Fibroblast of peridontal ligament (primary cell): ENCODE measurements at regions not wholly inside any gene's neighbourhood (a gene's known extent, or its start where the extent isn't known, plus 50 kb on each side); places are given as distances from the start of the nearest gene placed in this dataset.
"Not testable (repeated sequence)": the region's sequence is repeated elsewhere in the genome, so short reads cannot be mapped to it uniquely, and the experiment has no call there.

Experiments used
- DNase-seq: peaks from one replicate; pipeline ENCODE4 v3.0.0-alpha.2; 2010; ENCODE audit errors: extremely low read depth

DNA sequence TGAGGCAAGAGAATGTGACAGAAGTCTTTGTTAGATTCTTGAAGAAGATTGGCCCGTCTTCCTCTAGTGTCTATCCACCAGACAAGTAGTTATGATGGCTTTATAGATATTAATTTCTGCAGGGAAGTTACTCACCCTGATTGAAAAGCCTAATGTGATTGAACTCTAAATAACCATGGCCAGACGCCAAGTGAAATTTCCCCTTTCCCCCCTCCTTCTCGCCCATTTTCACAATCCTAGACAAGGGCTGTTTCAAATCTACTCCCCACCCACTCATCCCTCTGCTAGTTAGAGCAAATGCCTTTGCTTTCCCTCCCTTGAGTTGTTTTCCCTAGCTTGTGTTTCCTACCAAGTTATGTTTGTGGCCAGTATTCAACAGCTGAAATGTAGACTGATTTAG is 182.5 kb downstream of the TMEM167A start:
- peak; percentile 24 for DNase-seq

DNA sequence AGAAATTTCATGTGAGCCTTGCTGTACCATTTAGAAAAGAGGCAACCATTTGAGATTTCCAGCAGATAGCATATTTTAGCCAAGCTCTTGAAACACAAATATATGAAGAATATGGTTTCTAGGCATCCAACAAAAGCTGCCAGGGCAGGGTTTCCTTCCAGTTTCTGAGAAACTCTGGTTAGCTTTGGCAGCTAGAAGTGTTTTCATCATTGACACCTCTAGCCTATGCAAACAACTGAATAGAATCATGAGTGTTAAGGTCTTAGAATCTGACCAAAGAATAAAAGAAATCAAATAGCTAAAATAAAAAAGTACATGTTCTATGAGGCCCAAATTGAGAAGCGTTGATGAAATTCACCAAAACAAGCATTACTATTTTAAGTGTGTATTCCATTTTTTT is 188.1 kb downstream of the TMEM167A start:
- DNase-seq = no peak

DNA sequence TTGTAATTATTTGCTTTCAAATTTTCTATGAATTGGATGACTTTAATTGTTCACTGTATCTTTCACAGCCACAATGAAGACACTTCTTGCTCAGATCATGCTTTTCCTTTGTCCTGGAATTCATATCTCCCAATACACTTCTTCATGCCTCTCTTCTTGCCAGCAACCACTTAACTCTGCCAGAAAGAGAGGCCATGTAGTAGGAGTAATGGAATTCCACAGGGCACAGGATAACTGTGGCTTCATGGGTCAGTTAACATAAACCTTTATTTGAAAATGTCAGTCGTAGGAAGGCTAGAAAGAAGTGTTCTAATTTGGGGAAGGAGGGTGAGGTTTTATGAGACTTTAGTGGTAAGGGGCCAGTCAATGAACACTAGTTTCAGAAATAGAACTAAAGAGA is 190.3 kb downstream of the TMEM167A start:
- DNase-seq = peak; percentile 76

DNA sequence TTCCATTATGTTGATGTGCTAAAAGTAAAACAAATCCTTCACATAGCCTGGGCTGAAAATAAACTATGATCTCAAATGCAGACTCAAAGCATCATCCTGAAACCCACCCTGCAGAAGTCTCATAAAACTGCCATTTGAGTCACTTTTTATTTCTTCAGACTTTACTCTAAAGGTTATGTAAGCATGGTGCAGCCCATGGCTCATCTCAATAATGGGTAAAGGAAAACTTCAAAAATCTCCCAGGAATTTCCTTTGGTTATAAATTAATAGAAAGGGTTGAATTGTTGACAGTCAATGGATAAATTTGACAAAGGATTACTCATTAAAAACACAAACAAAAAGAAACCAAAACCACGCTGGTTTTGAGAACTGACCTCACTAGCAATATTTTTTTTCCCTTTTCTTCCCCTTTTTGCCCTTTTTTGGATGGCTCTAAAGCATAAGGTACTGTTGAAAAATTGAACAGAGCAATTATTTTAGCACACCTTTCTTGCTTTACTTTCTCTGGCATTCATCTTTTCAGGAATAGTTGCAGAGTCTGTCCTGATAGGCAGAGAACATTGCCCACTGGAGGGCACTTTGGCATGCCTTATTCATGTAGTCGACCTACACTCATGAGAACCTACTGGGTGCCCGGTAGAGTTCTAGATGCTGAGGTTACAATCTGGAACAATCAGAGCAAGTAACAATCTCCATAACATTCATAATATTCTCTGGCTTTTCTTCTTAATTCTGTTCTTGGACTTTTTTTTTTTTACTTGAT is 191.4 kb downstream of the TMEM167A start:
- DNase-seq = peak; percentile 36

DNA sequence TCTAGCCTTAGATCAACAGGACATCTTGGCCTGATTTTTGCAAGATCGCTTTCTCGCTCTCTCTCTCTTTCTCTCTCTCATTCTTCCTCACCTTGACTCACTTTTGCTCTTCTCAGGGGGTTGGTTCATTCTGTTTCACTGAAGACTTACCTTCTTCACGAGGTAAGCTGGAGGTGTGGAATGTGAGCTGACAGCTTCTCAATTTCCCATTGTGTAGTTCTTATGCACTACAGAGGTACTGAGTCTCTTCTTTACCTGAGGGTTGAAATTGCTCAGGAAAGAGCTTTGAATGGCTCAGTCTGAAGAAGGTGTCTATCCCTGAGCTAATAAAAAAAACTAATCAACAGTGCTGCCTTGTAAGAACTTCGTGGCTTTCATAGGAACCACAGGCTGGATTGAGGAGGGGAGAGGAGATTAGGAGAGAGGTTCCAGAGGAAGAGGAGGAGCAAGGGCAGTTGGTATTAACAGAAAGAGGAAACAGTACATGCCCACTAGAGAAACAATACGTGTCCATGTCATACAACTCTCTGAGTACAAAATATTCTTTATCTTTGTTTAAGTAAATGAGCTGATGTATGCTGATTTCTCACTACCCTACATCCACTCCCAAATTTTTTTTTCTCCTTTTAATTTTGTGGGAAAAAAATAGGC is 192.2 kb downstream of the TMEM167A start:
- DNase-seq = no peak

DNA sequence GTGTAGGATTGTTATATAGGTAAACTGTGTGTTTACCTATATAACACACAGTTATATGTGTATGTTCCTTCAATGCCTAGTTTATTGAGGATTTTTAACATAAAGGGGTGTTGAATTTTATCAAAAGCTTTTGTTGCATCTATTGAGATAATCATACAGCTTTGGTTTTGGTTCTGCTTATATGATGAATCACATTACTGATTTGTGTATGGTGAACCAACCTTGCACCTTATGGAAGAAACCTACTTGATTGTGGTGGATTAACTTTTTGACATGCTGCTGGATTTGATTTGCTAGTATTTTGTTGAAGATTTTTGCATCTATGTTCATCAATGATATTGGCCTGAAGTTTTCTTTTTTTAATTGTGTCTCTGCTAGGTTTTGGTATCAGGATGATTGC is 194.9 kb downstream of the TMEM167A start:
- no peak for DNase-seq

DNA sequence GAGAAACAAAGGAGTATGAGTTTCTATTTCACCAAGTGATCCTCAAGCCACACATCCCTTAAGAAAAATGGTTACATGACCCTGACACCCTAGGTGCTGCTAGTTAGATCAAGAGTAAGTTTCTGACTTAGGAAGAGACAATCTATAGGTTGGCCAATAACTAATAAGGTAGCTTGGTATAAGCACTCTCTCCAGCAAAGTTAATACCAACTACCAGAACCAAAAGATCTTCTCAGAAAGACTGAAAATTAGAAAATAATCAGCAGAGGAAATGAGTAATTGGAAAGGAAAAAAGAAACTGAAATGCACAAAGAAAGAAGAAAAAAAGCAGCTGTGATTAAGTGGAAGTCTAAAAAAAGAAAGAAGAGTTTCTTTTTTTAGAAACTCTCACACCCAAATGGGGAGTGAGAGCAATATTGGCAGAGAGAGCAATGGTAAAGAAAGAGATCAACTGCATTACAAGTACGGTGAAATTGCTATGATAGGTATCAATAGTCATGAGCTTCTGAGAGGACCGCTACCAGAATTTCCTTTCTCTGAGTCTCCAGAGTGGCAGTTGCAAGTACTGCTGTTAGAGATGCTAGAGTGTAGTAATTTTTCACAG is 195.5 kb downstream of the TMEM167A start:
- DNase-seq = no peak

DNA sequence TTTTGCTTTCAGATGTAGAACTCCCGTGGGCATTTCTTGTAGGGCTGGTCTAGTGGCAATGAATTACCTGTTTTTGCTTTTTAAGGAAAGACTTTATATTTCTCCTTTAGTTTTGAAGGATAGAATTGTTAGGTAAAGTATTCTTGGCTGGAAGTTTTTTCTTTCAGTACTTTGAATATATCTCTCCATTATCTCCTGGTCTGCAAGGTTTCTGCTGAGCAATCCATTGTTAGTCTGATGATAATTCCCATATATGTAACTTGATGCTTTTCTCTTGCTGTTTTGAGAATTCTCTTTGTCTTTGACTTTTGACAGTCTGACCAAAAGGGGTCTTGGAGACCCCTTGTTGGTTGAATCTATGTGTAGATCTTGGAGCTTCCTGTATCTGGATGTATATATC is 198.1 kb downstream of the TMEM167A start:
- no peak for DNase-seq

DNA sequence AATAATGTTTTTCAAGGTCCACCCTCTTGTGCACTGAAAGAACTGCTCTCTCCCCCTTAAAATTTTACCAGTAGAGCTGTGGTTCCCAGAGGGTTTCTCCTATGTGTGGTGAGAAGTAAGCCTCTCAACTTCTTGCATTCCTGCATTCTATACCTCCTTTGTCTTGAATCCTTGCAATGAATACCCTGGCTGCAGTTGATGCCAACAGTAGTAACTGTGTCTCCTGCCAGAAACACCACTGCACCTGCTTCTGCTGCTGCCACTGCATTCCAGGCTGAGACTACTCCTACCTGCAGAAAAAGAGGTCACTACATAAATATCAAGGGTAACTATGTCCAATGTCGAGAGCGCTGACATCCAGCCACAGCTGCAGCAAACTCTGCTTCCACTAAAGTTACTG is 203.7 kb downstream of the TMEM167A start:
- DNase-seq = no peak

DNA sequence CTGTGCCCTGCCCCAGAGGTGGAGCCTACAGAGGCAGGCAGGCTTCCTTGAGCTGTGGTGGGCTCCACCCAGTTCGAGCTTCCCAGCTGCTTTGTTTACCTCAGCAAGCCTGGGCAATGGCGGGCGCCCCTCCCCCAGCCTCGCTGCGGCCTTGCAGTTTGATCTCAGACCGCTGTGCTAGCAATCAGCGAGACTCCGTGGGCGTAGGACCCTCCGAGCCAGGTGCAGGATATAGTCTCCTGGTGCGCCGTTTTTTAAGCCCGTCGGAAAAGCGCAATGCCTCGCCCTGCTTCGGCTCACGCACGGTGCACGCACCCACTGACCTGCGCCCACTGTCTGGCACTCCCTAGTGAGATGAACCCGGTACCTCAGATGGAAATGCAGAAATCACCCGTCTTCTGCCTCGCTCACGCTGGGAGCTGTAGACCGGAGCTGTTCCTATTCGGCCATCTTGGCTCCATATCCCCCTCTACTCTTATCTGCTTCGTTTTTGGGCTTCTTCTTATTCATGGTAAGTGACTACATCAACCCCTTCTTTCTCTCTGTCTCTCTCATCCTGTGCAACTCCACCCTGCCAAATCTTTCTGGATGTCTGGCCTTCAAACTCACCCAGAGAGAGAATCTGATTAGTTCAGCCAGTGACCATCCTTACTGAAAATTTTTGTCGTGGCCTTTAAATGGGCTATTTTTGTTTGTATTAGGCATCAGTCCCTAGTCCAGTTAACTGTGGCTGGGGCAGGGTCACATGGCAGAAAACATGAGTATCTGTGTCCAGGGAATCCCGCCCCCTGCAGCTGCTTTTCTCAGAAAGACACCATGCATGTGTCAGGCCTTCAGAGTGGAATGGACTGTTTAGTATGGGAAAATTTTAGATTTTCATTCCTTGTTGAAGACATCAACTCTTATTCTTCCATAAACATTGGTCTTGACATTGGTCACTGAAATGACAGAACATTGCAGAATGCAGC is 204.6 kb downstream of the TMEM167A start:
- not testable (repeated sequence) for DNase-seq

DNA sequence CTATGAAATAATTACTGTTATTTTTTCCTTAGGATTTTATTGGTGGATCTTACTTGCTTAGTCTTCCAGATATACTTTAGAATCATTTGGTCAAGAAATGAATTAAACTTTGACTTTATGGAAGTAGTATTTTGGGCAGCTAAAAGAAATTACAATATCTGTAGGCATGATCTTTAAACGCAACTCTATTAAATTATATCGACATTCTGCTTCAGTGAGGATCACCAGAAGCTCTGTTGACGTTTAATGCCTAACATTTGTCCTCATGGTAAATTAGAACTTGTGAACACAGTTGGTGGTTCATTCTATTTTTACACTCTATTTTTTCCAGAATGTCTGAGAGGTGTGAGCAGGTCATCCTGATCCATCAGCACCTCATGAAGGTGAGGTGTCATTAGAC is 211.6 kb downstream of the TMEM167A start:
- no peak for DNase-seq

DNA sequence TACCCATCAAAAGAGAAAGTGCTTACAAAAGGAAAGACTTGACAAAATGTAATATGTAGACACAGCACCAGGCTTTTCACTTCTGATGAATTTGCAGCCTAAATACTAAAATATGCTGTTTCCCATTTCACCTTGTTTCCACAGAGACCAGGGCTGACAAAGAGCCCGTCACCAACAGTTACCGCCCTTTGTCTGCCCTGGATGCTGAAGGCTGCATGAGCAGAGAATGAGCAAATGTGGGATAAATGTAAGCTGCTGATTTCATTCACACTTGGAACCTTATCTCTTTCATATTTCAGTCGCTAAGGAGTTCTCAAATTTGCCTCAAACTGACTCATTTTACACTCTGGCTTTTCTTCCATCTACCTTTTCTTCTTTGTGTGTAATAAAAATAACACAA is 213.9 kb downstream of the TMEM167A start:
- DNase-seq = no peak

DNA sequence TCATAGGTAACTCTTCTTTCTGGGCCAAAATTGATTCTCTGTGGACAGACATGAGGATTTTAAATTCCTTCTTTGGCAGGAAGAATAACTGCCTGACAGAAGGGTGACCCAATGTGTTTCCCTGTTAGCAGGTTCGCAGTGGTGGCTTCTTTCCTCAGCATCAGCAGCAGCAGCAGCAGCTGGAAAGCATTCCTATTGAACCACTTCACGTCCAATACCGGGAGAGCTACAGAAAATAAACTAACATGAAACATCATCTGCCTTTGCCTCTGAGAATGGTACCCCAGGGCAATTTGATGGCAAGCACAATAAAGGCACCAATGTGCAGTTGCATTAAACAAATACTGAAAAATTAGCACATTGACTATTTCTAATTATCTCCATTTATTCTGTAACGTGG is 214.5 kb downstream of the TMEM167A start:
- DNase-seq = no peak

DNA sequence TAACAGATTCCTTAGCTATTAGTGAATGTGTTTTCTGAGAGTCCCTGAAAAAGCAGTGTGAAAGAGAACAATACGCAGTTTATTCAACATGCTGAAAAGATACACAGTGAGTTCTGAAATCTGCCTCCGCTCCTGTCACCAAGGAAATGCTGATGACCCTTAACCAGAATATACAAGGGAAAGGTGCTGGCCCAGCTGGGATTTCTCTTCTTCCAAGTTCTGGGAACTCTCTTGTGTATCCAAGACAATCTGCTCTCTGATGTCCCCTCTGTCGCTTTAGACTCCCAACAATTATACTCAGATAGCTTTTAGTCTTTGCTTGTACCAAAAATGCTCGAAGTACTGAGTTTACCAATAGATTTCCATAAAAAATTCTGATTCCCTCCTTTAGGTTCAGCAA is 214.9 kb downstream of the TMEM167A start:
- no peak for DNase-seq

DNA sequence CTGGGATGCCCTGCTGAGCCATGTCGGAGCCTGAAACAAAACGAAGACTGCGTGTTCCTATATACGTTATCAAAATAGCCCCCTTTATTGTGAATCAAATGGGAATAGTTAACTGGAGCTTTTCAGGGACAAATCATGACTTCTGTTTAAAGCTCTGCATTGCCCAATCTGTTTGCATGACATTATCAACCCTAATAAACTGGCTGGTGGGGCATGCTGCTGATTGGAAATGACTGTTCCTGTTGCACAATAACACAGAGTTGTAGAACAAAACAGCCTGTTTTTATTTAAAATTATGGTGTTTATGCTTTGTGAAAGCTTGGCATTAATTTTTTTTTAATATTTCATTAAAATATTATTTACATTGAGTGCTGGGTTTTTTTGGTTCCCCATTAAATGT is 215.5 kb downstream of the TMEM167A start:
- peak; percentile 53 for DNase-seq

DNA sequence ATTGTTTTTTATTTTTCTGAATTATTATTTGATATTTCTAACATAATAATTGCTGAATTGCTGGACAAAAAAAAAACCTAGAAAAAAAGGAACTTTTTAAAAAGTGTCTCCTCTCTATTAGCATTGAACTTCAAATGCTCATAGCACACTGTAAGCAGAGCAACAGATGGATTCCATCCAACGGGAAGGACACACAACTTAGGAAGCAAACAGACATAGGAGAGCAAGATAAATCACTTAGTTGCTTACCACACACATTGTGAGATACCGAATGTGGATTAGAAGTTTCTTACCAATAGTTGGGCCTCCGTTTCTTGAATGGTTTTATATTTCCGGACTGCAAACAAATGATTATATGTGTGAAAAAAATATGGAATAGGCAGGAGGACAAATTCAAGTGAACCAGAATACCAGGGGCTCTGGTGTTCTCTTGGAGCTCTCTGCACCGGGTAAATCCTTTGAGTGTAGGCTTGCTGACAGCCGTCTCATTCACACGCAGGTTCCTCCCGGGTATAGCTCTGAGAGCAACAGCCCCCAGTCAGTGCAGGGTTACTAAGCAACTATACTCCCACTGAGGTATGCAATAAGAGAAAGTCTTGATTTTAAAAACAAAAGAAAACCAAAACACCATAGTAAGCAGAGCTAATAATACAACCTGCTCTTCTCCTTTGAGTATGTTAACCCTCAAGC is 217.6 kb downstream of the TMEM167A start:
- DNase-seq = no peak

DNA sequence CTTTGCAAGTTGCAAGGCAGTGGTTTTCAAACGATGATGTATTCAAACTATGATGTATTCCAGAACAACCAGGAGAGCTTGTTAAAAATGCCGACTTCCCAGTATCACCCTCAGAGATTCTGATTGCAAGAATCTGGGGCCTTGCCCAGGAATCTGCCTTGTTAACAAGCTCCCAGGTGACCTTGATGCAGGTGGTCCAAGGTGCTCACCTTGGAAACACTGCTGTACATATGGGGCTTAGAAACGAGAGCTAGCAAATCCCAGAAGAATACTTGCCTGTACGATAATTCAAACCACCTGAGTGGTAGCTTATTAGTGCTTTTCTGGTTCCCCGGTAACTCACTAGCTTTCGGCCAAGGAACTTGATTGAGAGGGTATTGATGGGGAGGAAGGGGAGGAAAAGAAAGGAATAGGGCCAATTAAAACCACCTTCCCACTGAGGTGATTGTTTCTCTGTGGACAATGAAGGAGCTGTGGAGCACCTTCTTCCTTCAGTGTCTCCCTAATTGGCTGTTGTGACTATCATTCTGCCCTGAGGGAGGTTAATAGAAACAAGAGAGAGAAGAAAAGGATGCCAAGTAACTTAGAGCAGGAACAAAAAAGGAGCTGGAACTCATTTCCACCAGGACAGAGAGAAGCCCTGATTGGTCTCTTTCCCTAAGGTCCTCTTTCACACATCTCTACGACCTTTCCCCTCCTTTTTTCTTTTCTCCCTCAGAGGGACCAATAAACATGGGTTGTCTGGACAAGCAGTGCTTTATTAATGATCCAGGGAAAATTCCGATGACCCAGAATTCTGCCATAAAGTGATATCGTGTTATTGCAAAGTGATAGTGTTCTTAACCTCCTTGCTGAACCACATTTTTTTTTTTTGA is 218.8 kb downstream of the TMEM167A start:
- no peak for DNase-seq

DNA sequence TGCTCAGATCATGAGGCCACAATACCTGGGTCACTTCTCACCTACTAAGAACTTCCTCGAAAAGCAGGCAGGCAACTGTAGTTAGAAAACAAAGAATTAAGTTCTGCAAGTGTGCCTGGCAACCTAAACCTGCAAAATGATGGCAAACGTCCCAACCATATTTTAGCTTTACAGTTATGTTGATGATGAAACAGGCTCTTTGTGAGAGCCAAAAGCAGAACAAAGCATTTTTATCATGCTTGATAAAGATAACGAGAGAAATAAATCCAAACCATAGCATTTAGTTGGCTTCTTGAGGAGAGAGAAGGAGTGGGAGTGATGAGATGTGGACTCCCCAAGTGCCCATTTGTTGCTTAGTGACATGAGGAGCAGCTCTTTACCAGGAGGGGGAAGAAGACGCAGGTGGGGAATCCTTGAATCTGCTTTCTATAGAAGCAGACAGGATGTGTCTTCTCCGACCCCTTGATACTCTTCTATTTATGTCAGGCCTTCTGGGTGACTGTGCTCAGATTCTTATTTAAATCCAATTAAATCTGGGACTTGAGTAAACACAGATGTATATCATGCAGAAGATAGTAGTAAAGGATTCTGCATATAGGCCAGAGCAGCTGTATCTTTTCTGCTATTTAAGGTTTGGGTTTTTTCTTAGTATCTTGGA is 221.2 kb downstream of the TMEM167A start:
- no peak for DNase-seq

DNA sequence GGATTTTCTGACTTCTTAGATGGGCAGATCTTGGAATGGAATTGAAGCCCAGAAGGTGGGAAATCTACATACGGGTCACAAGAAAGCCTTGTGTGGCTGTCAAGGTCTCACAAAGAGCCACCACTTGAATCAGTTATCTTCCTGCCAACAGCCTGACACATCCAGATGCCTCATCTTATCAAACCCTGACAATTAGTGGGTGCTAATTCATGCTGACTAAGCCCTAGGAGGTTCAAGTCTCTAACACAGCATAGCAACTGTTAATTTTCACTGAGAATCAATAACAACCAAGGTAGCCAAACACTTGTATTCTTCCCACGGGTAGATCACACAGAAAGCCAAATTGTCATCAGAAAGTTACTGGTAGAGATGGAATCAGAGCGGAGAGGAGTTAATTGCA is 222.2 kb downstream of the TMEM167A start:
- DNase-seq = no peak

DNA sequence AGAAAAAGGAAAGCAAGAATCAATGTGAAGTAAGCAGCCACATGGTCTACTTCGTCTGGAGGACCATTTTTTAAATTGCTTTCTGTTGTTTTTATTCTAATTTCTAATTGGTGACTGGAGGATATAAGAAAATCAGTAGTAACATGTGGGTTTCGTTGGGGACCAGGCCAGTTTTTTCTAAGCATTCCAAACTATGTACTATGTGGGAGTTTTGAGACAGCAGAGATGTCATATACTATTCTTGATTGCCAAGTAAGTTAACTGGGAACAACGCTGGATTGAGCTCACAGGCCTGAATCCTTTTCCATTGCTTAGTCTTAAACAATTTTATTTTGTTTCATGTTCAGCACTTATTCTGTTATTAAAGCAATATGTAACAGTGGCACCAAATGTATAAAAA is 225.7 kb downstream of the TMEM167A start:
- DNase-seq = peak; percentile 41
